Epithelial cell of proximal tubule (primary cell): ENCODE measurements at regions not wholly inside any gene's neighbourhood (a gene's known extent, or its start where the extent isn't known, plus 50 kb on each side); places are given as distances from the start of the nearest gene placed in this dataset.

Experiments used
- DNase-seq: peaks from one replicate; pipeline ENCODE4 v3.0.0-alpha.2; 2011; ENCODE audit warnings: low read depth
- H3K4me3 ChIP-seq: 2 replicates; pipeline ENCODE4 v1.5.1; 2011; ENCODE audit warnings: low read depth, mild to moderate bottlenecking, low read length
- TF ChIP-seq, protein P1 (sequence below): conservative IDR thresholded peaks from 2 replicates; pipeline ENCODE4 v1.5.1; 2012; ENCODE audit warnings: low read depth, mild to moderate bottlenecking, low read length

DNA sequence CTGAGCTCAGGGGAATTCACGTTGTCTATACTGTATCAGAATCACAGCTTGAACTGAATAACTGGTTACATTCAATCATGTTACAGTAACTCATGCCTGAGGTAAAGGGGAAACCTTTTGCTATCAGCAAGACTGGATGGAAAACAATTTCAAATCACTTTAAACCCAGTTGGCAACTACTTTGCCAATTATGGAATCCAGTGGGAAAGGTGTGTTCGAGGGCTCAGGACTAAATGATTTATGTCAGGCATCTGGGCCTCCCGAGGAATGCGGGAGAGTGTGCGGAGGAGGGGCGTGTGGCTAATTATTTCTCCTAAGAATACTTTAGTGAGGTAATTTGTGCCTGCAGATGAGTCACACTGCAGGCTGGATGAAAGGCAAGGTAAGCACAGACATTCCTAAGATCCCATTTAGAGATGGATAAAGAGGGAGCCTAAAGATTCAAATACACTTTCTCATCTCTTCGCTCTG, 100.1 kb downstream of the HRH4 start:
- H3K4me3 ChIP-seq, result no peak overlapping the region
- DNase-seq, result peak; percentile 55
- TF ChIP-seq, protein P1, sequence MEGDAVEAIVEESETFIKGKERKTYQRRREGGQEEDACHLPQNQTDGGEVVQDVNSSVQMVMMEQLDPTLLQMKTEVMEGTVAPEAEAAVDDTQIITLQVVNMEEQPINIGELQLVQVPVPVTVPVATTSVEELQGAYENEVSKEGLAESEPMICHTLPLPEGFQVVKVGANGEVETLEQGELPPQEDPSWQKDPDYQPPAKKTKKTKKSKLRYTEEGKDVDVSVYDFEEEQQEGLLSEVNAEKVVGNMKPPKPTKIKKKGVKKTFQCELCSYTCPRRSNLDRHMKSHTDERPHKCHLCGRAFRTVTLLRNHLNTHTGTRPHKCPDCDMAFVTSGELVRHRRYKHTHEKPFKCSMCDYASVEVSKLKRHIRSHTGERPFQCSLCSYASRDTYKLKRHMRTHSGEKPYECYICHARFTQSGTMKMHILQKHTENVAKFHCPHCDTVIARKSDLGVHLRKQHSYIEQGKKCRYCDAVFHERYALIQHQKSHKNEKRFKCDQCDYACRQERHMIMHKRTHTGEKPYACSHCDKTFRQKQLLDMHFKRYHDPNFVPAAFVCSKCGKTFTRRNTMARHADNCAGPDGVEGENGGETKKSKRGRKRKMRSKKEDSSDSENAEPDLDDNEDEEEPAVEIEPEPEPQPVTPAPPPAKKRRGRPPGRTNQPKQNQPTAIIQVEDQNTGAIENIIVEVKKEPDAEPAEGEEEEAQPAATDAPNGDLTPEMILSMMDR, result no peak

DNA sequence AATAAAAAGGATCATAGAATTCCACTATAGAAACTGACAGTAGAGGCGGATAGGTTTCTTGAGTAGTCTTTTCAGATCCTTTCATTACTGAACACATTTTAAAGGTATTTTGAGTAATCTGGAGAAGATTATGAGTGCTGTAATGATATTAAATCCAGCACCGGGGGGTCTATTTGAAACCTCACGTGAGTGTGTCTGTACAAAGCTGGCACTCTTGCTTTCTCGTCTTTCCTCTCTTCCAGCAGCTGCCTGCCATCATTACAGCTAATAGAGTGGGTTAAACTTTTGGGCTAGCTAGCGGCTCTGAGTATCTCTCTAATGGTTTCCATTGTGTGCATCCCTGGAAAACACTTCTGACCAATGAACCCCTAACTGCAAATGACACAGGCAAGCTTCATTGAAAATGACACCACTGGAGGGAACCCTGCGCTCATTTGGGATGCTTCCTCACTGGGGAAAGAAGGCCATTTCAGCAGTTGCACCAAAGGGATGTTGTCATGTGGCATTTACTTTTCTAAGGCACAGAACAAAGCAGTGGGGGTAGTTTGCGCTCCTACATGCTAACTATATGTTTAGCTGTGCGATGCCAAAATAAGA, 101.0 kb downstream of the HRH4 start:
- TF ChIP-seq, protein P1, result no peak
- H3K4me3 ChIP-seq, result no peak overlapping the region
- DNase-seq, result no peak

GRCh38 chr18:24567199-24567598, 106.8 kb downstream of the HRH4 start:
- DNase-seq, result no peak
- H3K4me3 ChIP-seq, result no peak overlapping the region
- TF ChIP-seq, protein P1, result no peak

- DNase-seq, result no peak
- TF ChIP-seq, protein P1, result no peak
- H3K4me3 ChIP-seq, result no peak overlapping the region
These were observed 110.3 kb downstream of the HRH4 start for GRCh38 chr18:24570716-24571115.

GRCh38 chr18:24582771-24583170, 122.3 kb downstream of the HRH4 start:
- TF ChIP-seq, protein P1, result no peak

DNA sequence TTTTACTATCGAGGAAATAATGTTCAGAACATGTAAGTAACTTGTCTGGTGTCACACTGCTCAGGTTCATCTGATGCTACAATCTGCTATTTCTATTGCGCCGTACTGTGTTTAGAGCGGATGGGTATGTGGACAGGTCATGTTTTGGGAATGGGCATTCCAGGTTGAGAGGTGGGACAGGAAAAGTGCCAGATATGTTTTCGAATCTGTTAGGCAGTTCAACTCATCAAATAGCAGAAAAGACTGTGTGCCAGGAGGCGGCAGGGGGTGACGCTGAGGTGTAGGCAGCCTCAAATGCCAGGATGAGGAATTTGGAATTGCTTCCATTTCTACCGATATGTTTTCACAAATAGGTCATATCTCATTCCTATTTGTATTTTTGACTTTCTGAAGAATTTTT, 123.8 kb downstream of the HRH4 start:
- DNase-seq, result no peak
- no peak overlapping the region for H3K4me3 ChIP-seq
- TF ChIP-seq, protein P1, result no peak

More at GRCh38 chr18:24582771-24583170, 122.3 kb downstream of the HRH4 start:
- H3K4me3 ChIP-seq, result no peak overlapping the region
- no peak for DNase-seq

DNA sequence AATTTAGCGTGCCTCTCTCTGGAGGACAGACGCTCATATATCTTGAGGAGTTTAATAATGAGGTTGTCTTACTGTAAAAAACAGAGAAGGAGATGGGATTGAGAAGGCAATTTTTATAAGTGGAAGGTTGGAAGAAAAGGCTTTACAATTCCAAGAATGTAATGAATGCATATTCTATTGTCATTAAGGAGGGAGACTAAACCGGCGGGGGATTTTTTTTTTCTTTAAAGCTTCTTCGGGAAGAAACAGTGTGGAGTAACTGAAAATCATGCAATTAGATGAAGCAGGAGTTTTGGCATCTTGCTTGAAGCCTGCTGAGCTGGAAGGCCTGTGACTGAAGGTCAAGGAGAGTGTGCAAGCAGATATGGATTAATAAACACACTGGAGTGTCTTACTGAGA, 124.4 kb downstream of the HRH4 start:
- DNase-seq, result no peak
- TF ChIP-seq, protein P1, result no peak
- H3K4me3 ChIP-seq, result no peak overlapping the region
